Activated naive CD4-positive, alpha-beta T cell treated with anti-CD3 and anti-CD28 coated beads, Interleukin-2, amount 10 ng/mL, durations not matched to agents 7 days and 5 days (primary cell): ENCODE measurements at regions not wholly inside any gene's neighbourhood (a gene's known extent, or its start where the extent isn't known, plus 50 kb on each side); places are given as distances from the start of the nearest gene placed in this dataset.

Experiments
- CTCF ChIA-PET: fragments of 350-600 bp; sonication (Branson Sonifier 250); formaldehyde crosslinking; loops from one replicate; lab custom pipeline; 2021; ENCODE audit warnings: antibody characterized with exemption; lab: Charles Lee
- DNase-seq: peaks from one replicate; pipeline ENCODE4 v3.0.0-alpha.2; 2020
- H3K27ac Mint-ChIP-seq: one replicate; pipeline ENCODE4 v1.8.0; 2021; ENCODE audit warnings: mild to moderate bottlenecking, moderate library complexity, mixed read lengths
- H3K27me3 Mint-ChIP-seq: one replicate; pipeline ENCODE4 v1.8.0; 2021; ENCODE audit warnings: mild to moderate bottlenecking, mixed read lengths
- H3K36me3 Mint-ChIP-seq: one replicate; pipeline ENCODE4 v1.8.0; 2021; ENCODE audit warnings: mixed read lengths
- H3K4me1 Mint-ChIP-seq: one replicate; pipeline ENCODE4 v1.8.0; 2021; ENCODE audit warnings: mixed read lengths
- H3K4me3 Mint-ChIP-seq: one replicate; pipeline ENCODE4 v1.8.0; 2021; ENCODE audit warnings: mild to moderate bottlenecking, moderate library complexity, mixed read lengths
- H3K9me3 Mint-ChIP-seq: one replicate; pipeline ENCODE4 v1.8.0; 2021; ENCODE audit warnings: mixed read lengths

GRCh38 chr16:22618842-22619241, 108.2 kb downstream of the NPIPB5 start:
- Mint-ChIP-seq H3K9me3 (no peaks in the 10 kb centered on the region), H3K4me1 (no peaks in the 10 kb centered on the region), H3K27me3 (no peaks in the 10 kb centered on the region), H3K36me3 (no peaks in the 10 kb centered on the region), H3K4me3 (no peak overlapping the region), H3K27ac (no peak overlapping the region)
- DNase-seq: no peak
- CTCF ChIA-PET: no interaction called here

GRCh38 chr16:22621586-22622155, 111.0 kb downstream of the NPIPB5 start:
- H3K4me3 Mint-ChIP-seq: no peak overlapping the region
- DNase-seq: no peak
- H3K9me3 Mint-ChIP-seq: no peaks in the 10 kb centered on the region
- no peaks in the 10 kb centered on the region for H3K36me3 Mint-ChIP-seq
- H3K4me1 Mint-ChIP-seq: no peaks in the 10 kb centered on the region
- H3K27me3 Mint-ChIP-seq: no peaks in the 10 kb centered on the region
- CTCF ChIA-PET: interaction anchor here (1.3 kb wide), 1 partner anchor 9 kb away, joined by 3 read pairs; no protein-coding TSS in a partner anchor
- H3K27ac Mint-ChIP-seq: no peak overlapping the region

GRCh38 chr16:22622703-22623102, 112.0 kb downstream of the NPIPB5 start:
- Mint-ChIP-seq H3K27me3 (no peaks in the 10 kb centered on the region), H3K4me3 (no peak overlapping the region), H3K27ac (no peak overlapping the region), H3K4me1 (no peaks in the 10 kb centered on the region), H3K36me3 (no peaks in the 10 kb centered on the region), H3K9me3 (no peaks in the 10 kb centered on the region)
- no peak for DNase-seq
- CTCF ChIA-PET: no interaction called here

- H3K4me1 Mint-ChIP-seq: no peaks in the 10 kb centered on the region
- H3K4me3 Mint-ChIP-seq: no peak overlapping the region
- no peaks in the 10 kb centered on the region for H3K9me3 Mint-ChIP-seq
- H3K27me3 Mint-ChIP-seq: no peaks in the 10 kb centered on the region
- DNase-seq: no peak
- CTCF ChIA-PET: no interaction called here
- no peak overlapping the region for H3K27ac Mint-ChIP-seq
- H3K36me3 Mint-ChIP-seq: no peaks in the 10 kb centered on the region
Measured at GRCh38 chr16:22623351-22623781, 112.7 kb downstream of the NPIPB5 start.

- Mint-ChIP-seq H3K9me3 (no peaks in the 10 kb centered on the region), H3K4me3 (no peak overlapping the region), H3K4me1 (no peaks in the 10 kb centered on the region), H3K27me3 (no peaks in the 10 kb centered on the region), H3K27ac (no peak overlapping the region), H3K36me3 (no peaks in the 10 kb centered on the region)
- CTCF ChIA-PET: no interaction called here
- DNase-seq: no peak
Measured at GRCh38 chr16:22624038-22624799, 113.5 kb downstream of the NPIPB5 start.

GRCh38 chr16:22624800-22625533, 114.3 kb downstream of the NPIPB5 start:
- Mint-ChIP-seq H3K9me3 (no peaks in the 10 kb centered on the region), H3K4me1 (no peaks in the 10 kb centered on the region), H3K4me3 (no peak overlapping the region), H3K36me3 (no peaks in the 10 kb centered on the region), H3K27ac (no peak overlapping the region), H3K27me3 (no peaks in the 10 kb centered on the region)
- DNase-seq: no peak
- CTCF ChIA-PET: no interaction called here

- CTCF ChIA-PET: no interaction called here
- no peak for DNase-seq
- Mint-ChIP-seq H3K9me3 (no peaks in the 10 kb centered on the region), H3K27ac (no peak overlapping the region), H3K4me3 (no peak overlapping the region), H3K27me3 (no peaks in the 10 kb centered on the region), H3K36me3 (no peaks in the 10 kb centered on the region), H3K4me1 (no peaks in the 10 kb centered on the region)
Measured at GRCh38 chr16:22625967-22626366, 115.3 kb downstream of the NPIPB5 start.

- Mint-ChIP-seq H3K4me1 (no peaks in the 10 kb centered on the region), H3K27ac (no peak overlapping the region), H3K36me3 (no peaks in the 10 kb centered on the region), H3K9me3 (no peaks in the 10 kb centered on the region), H3K27me3 (no peaks in the 10 kb centered on the region), H3K4me3 (no peak overlapping the region)
- no peak for DNase-seq
- CTCF ChIA-PET: no interaction called here
Measured at GRCh38 chr16:22627043-22627442, 116.4 kb downstream of the NPIPB5 start.

GRCh38 chr16:22628994-22629393, 118.3 kb downstream of the NPIPB5 start:
- H3K27me3 Mint-ChIP-seq: no peaks in the 10 kb centered on the region
- DNase-seq: no peak
- H3K4me3 Mint-ChIP-seq: no peak overlapping the region
- no peak overlapping the region for H3K27ac Mint-ChIP-seq
- H3K9me3 Mint-ChIP-seq: no peaks in the 10 kb centered on the region
- no peaks in the 10 kb centered on the region for H3K4me1 Mint-ChIP-seq
- CTCF ChIA-PET: no interaction called here
- no peaks in the 10 kb centered on the region for H3K36me3 Mint-ChIP-seq

- Mint-ChIP-seq H3K27ac (no peak overlapping the region), H3K4me3 (no peak overlapping the region), H3K27me3 (peaks cover 5% of the 10 kb centered on the region), H3K36me3 (no peaks in the 10 kb centered on the region), H3K4me1 (no peaks in the 10 kb centered on the region), H3K9me3 (no peaks in the 10 kb centered on the region)
- DNase-seq: no peak
- CTCF ChIA-PET: interaction anchor here (1.1 kb wide), 1 partner anchor 9 kb away, joined by 3 read pairs; no protein-coding TSS in a partner anchor
Measured at GRCh38 chr16:22630242-22630641, 119.6 kb downstream of the NPIPB5 start.

GRCh38 chr16:22631264-22631663, 120.6 kb downstream of the NPIPB5 start:
- Mint-ChIP-seq H3K4me3 (no peak overlapping the region), H3K4me1 (no peaks in the 10 kb centered on the region), H3K27me3 (peaks cover 12% of the 10 kb centered on the region), H3K27ac (no peak overlapping the region), H3K9me3 (no peaks in the 10 kb centered on the region), H3K36me3 (no peaks in the 10 kb centered on the region)
- DNase-seq: no peak
- CTCF ChIA-PET: interaction anchor here (1.1 kb wide), 1 partner anchor 10 kb away, joined by 3 read pairs; no protein-coding TSS in a partner anchor

GRCh38 chr16:22632606-22633005, 121.9 kb downstream of the NPIPB5 start:
- no peaks in the 10 kb centered on the region for H3K4me1 Mint-ChIP-seq
- H3K36me3 Mint-ChIP-seq: no peaks in the 10 kb centered on the region
- no peak for DNase-seq
- CTCF ChIA-PET: no interaction called here
- H3K4me3 Mint-ChIP-seq: no peak overlapping the region
- H3K27me3 Mint-ChIP-seq: peaks cover 12% of the 10 kb centered on the region
- H3K27ac Mint-ChIP-seq: no peak overlapping the region
- no peaks in the 10 kb centered on the region for H3K9me3 Mint-ChIP-seq

- CTCF ChIA-PET: no interaction called here
- no peaks in the 10 kb centered on the region for H3K4me1 Mint-ChIP-seq
Measured at GRCh38 chr16:22633280-22633679, 122.6 kb downstream of the NPIPB5 start.

GRCh38 chr16:22633799-22634198, 123.1 kb downstream of the NPIPB5 start:
- no peak for DNase-seq
- no peaks in the 10 kb centered on the region for H3K4me1 Mint-ChIP-seq
- H3K27me3 Mint-ChIP-seq: peaks cover 12% of the 10 kb centered on the region
- H3K4me3 Mint-ChIP-seq: no peak overlapping the region
- H3K36me3 Mint-ChIP-seq: no peaks in the 10 kb centered on the region
- no peak overlapping the region for H3K27ac Mint-ChIP-seq
- CTCF ChIA-PET: interaction anchor here (0.5 kb wide), 1 partner anchor 1413 kb away, joined by 3 read pairs; no protein-coding TSS in a partner anchor
- H3K9me3 Mint-ChIP-seq: no peaks in the 10 kb centered on the region

More at GRCh38 chr16:22633280-22633679, 122.6 kb downstream of the NPIPB5 start:
- H3K9me3 Mint-ChIP-seq: no peaks in the 10 kb centered on the region
- no peaks in the 10 kb centered on the region for H3K36me3 Mint-ChIP-seq
- no peak overlapping the region for H3K27ac Mint-ChIP-seq
- H3K4me3 Mint-ChIP-seq: no peak overlapping the region
- peaks cover 12% of the 10 kb centered on the region for H3K27me3 Mint-ChIP-seq
- DNase-seq: no peak
